WERI-Rb-1 (cell line): ENCODE measurements at regions not wholly inside any gene's neighbourhood (a gene's known extent, or its start where the extent isn't known, plus 50 kb on each side); places are given as distances from the start of the nearest gene placed in this dataset.

Experiments
- DNase-seq: peaks from one replicate; pipeline ENCODE4 v3.0.0-alpha.2; 2020
- H3K27ac ChIP-seq: fragments of 250-450 bp; sonication (Bioruptor Pico); 2 replicates; pipeline ENCODE4 v1.5.1; 2020; ENCODE audit warnings: mild to moderate bottlenecking, moderate library complexity
- H3K27me3 ChIP-seq: fragments of 250-450 bp; sonication (Bioruptor Pico); 2 replicates; pipeline ENCODE4 v1.5.1; 2021; ENCODE audit warnings: mild to moderate bottlenecking, low read depth, moderate library complexity; ENCODE audit not compliant: insufficient read depth, severe bottlenecking
- H3K36me3 ChIP-seq: fragments of 250-450 bp; sonication (Bioruptor Pico); 2 replicates; pipeline ENCODE4 v1.5.1; 2020; ENCODE audit warnings: mild to moderate bottlenecking, moderate library complexity
- H3K4me3 ChIP-seq: 2 replicates; pipeline ENCODE4 v1.5.1; 2011; ENCODE audit warnings: low read depth, mild to moderate bottlenecking, control low read depth, low read length
- H3K9me3 ChIP-seq: fragments of 250-450 bp; sonication (Bioruptor Pico); 2 replicates; pipeline ENCODE4 v1.5.1; 2021; ENCODE audit warnings: mild to moderate bottlenecking, moderate library complexity; ENCODE audit not compliant: severe bottlenecking
- TF ChIP-seq, protein P1 (sequence below): IDR thresholded peaks from 2 replicates; pipeline ENCODE4 v1.5.1; 2011; ENCODE audit warnings: low read depth, mild to moderate bottlenecking, control low read depth, inconsistent platforms, low read length

DNA sequence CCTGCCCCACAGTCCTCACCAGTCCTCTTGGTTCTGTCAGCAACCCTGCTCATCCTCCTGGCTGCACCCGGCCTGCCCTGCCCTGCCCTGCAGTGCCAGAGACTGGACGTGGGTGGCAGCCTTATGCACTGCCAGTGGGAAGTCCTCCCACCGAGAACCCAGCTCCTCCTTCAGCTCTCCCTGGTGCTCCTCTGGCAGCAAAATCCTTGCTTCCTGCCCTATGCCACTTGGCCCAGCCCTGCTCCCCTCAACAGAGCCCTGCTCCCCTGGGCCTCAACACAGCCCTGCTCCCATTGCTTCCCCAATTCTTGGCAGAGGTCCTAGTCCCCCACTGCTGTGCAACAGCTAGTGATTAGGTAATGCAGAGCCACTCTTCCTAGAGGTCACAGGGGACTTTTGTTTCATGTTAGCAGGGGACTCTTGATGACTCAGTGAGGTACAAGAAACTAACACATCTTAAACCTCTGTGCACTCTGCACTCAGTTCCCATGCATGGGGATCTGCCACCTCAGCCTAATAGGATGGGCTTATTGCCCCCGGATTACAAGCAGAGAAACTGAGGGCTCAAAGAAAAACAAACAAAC, 58.0 kb upstream of the EDAR start:
- no peak for DNase-seq
- no peaks in the 10 kb centered on the region for H3K9me3 ChIP-seq
- TF ChIP-seq, protein P1, sequence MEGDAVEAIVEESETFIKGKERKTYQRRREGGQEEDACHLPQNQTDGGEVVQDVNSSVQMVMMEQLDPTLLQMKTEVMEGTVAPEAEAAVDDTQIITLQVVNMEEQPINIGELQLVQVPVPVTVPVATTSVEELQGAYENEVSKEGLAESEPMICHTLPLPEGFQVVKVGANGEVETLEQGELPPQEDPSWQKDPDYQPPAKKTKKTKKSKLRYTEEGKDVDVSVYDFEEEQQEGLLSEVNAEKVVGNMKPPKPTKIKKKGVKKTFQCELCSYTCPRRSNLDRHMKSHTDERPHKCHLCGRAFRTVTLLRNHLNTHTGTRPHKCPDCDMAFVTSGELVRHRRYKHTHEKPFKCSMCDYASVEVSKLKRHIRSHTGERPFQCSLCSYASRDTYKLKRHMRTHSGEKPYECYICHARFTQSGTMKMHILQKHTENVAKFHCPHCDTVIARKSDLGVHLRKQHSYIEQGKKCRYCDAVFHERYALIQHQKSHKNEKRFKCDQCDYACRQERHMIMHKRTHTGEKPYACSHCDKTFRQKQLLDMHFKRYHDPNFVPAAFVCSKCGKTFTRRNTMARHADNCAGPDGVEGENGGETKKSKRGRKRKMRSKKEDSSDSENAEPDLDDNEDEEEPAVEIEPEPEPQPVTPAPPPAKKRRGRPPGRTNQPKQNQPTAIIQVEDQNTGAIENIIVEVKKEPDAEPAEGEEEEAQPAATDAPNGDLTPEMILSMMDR = no peak

GRCh38 chr2:109045505-109045904, 56.5 kb upstream of the EDAR start:
- no peak overlapping the region for H3K4me3 ChIP-seq
- H3K27me3 ChIP-seq = no peaks in the 10 kb centered on the region
- no peak for DNase-seq
- H3K9me3 ChIP-seq = no peaks in the 10 kb centered on the region
- no peaks in the 10 kb centered on the region for H3K36me3 ChIP-seq
- no peak overlapping the region for H3K27ac ChIP-seq
- TF ChIP-seq, protein P1 = no peak

More for the DNA sequence above, 58.0 kb upstream of the EDAR start:
- Histone ChIP-seq H3K27me3 (no peaks in the 10 kb centered on the region), H3K27ac (no peak overlapping the region), H3K4me3 (no peak overlapping the region), H3K36me3 (no peaks in the 10 kb centered on the region)

DNA sequence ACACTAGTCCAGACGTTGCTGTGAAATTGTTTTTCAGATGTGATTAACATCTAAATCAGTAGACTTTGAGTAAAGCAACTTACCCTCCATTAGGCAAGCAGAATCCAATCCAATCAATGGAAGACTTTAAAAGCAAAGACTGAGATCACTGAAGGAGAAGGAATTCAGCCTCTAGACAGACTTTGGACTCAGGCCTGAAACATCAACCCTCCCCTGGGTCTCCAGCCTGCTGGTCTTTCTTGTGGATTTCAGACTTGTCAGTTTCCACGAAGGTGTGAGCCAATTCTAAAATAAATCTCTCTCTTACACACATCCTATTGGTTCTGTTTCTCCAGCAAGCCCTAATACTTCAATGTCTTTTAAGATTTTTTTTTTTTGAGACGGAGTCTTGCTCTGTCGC, 50.0 kb upstream of the EDAR start:
- Histone ChIP-seq H3K4me3 (no peak overlapping the region), H3K9me3 (no peaks in the 10 kb centered on the region), H3K36me3 (no peaks in the 10 kb centered on the region), H3K27ac (no peak overlapping the region), H3K27me3 (no peaks in the 10 kb centered on the region)
- no peak for DNase-seq
- TF ChIP-seq, protein P1 = no peak
